Medulla oblongata (tissue), 1 donor: ENCODE measurements at regions not wholly inside any gene's neighbourhood (a gene's known extent, or its start where the extent isn't known, plus 50 kb on each side); places are given as distances from the start of the nearest gene placed in this dataset.
"Not testable (repeated sequence)": the region's sequence is repeated elsewhere in the genome, so short reads cannot be mapped to it uniquely, and the experiment has no call there.

ENCODE experiments used
- DNase-seq: peaks from one replicate; pipeline ENCODE4 v3.0.0-alpha.2; 2015; ENCODE audit errors: extremely low spot score

- not testable (repeated sequence) for DNase-seq
Observed at GRCh38 chr5:82434696-82435660, 156.8 kb upstream of the RPS23 start.

- DNase-seq, result no peak
Observed at GRCh38 chr5:82426464-82427154, 148.5 kb upstream of the RPS23 start.

- DNase-seq, result no peak
Observed at GRCh38 chr5:82425591-82425990, 147.4 kb upstream of the RPS23 start.

GRCh38 chr5:82424211-82424610, 146.1 kb upstream of the RPS23 start:
- no peak for DNase-seq

- no peak for DNase-seq
Observed at GRCh38 chr5:82422751-82423181, 144.6 kb upstream of the RPS23 start.

GRCh38 chr5:82422001-82422740, 144.0 kb upstream of the RPS23 start:
- DNase-seq, result no peak

- no peak for DNase-seq
Observed at GRCh38 chr5:82421119-82421518, 143.0 kb upstream of the RPS23 start.

GRCh38 chr5:82420524-82420923, 142.4 kb upstream of the RPS23 start:
- not testable (repeated sequence) for DNase-seq

- no peak for DNase-seq
Observed at GRCh38 chr5:82419559-82420332, 141.6 kb upstream of the RPS23 start.

GRCh38 chr5:82418608-82418950, 140.4 kb upstream of the RPS23 start:
- DNase-seq, result no peak

- no peak for DNase-seq
Observed at GRCh38 chr5:82417776-82418607, 139.8 kb upstream of the RPS23 start.

- DNase-seq, result no peak
Observed at GRCh38 chr5:82416512-82416911, 138.4 kb upstream of the RPS23 start.

- no peak for DNase-seq
Observed at GRCh38 chr5:82414041-82414388, 135.9 kb upstream of the RPS23 start.

GRCh38 chr5:82413302-82414040, 135.3 kb upstream of the RPS23 start:
- no peak for DNase-seq

- DNase-seq, result no peak
Observed at GRCh38 chr5:82408033-82408432, 129.9 kb upstream of the RPS23 start.

- DNase-seq, result no peak
Observed at GRCh38 chr5:82406205-82406773, 128.1 kb upstream of the RPS23 start.

GRCh38 chr5:82405618-82406204, 127.6 kb upstream of the RPS23 start:
- DNase-seq, result no peak

- no peak for DNase-seq
Observed at GRCh38 chr5:82405161-82405560, 127.0 kb upstream of the RPS23 start.

GRCh38 chr5:82404382-82404945, 126.3 kb upstream of the RPS23 start:
- no peak for DNase-seq
